ENCODE measurements at regions not wholly inside any gene's neighbourhood (a gene's known extent, or its start where the extent isn't known, plus 50 kb on each side); places are given as distances from the start of the nearest gene placed in this dataset.

GRCh38 chr2:34387536-34387935, 788.4 kb upstream of the FAM98A start:
- DNase-seq (ENCODE audit: low spot score) = no peak
- no peaks in the 10 kb centered on the region for H3K4me1 ChIP-seq (replicated peaks)
- TF ChIP-seq POLR2A (IDR thresholded peaks at IDR 0.05) = no peak
- TF ChIP-seq, protein P1, sequence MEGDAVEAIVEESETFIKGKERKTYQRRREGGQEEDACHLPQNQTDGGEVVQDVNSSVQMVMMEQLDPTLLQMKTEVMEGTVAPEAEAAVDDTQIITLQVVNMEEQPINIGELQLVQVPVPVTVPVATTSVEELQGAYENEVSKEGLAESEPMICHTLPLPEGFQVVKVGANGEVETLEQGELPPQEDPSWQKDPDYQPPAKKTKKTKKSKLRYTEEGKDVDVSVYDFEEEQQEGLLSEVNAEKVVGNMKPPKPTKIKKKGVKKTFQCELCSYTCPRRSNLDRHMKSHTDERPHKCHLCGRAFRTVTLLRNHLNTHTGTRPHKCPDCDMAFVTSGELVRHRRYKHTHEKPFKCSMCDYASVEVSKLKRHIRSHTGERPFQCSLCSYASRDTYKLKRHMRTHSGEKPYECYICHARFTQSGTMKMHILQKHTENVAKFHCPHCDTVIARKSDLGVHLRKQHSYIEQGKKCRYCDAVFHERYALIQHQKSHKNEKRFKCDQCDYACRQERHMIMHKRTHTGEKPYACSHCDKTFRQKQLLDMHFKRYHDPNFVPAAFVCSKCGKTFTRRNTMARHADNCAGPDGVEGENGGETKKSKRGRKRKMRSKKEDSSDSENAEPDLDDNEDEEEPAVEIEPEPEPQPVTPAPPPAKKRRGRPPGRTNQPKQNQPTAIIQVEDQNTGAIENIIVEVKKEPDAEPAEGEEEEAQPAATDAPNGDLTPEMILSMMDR (IDR thresholded peaks at IDR 0.05) = no peak
- no peak for TF ChIP-seq POLR2AphosphoS5 (IDR thresholded peaks at IDR 0.05)
- 81% methylated on average over 3 of the region's 3 CpGs for WGBS
- intact Hi-C loops (cut with DNase I) = no loop called here
- no peaks in the 10 kb centered on the region for H3K27me3 ChIP-seq (replicated peaks; ENCODE audit: insufficient read depth)
- no peaks in the 10 kb centered on the region for H3K36me3 ChIP-seq
- H3K4me3 ChIP-seq = no peak overlapping the region
- H3K27ac ChIP-seq = no peak overlapping the region
- H3K9me3 ChIP-seq = no peaks in the 10 kb centered on the region

- no peak overlapping the region for H3K27ac ChIP-seq
- no peaks in the 10 kb centered on the region for H3K27me3 ChIP-seq (replicated peaks; ENCODE audit: insufficient read depth)
- no peak for DNase-seq (ENCODE audit: low spot score)
- WGBS = 21% methylated on average over 2 of the region's 2 CpGs
- no peaks in the 10 kb centered on the region for H3K9me3 ChIP-seq
- TF ChIP-seq, protein P1 (IDR thresholded peaks at IDR 0.05) = no peak
- TF ChIP-seq POLR2AphosphoS5 (IDR thresholded peaks at IDR 0.05) = no peak
- TF ChIP-seq POLR2A (IDR thresholded peaks at IDR 0.05) = no peak
- no peaks in the 10 kb centered on the region for H3K4me1 ChIP-seq (replicated peaks)
- intact Hi-C loops (cut with DNase I) = no loop called here
- no peak overlapping the region for H3K4me3 ChIP-seq
- H3K36me3 ChIP-seq = no peaks in the 10 kb centered on the region
Measured at GRCh38 chr2:34379586-34379985, 780.5 kb upstream of the FAM98A start.

DNA sequence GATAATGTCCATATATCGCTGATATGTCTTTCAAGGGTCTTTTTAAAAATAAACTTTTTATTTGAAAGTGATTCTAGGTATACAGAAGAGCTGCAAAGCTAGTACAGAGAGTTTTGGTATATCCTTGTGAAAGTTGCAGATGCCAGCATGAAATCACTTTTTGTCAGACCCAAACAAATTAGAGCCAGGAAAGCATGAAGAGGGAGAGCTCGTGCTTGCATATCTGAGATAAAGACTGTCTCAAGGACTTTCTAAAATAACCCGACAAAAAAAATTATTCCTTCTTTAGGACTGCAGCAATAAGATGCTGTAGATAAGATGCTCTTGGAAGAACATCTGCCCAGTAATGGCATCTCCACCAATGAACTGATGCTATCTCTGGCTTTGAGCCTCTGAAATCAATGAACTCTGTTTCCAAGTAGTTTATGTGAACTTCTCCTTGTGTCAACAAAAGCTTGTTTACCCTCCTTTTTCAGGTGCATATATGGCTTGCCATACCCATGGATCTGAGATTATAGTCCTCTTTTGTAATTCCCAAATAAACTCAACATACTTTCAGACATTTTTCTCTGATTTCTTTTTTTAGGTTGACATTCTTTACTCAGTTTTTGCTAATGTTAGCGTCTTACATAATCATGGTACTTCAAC, 774.6 kb upstream of the FAM98A start:
- WGBS = 20% methylated on average over 4 of the region's 4 CpGs
- H3K9me3 ChIP-seq = no peaks in the 10 kb centered on the region
- no peaks in the 10 kb centered on the region for H3K27me3 ChIP-seq (replicated peaks; ENCODE audit: insufficient read depth)
- H3K4me1 ChIP-seq (replicated peaks) = no peaks in the 10 kb centered on the region
- TF ChIP-seq POLR2AphosphoS5 (IDR thresholded peaks at IDR 0.05) = no peak
- TF ChIP-seq, protein P1 (IDR thresholded peaks at IDR 0.05) = no peak
- TF ChIP-seq POLR2A (IDR thresholded peaks at IDR 0.05) = no peak
- no peak overlapping the region for H3K27ac ChIP-seq
- intact Hi-C loops (cut with DNase I) = no loop called here
- H3K36me3 ChIP-seq = no peaks in the 10 kb centered on the region
- no peak for DNase-seq (ENCODE audit: low spot score)
- no peak overlapping the region for H3K4me3 ChIP-seq

DNA sequence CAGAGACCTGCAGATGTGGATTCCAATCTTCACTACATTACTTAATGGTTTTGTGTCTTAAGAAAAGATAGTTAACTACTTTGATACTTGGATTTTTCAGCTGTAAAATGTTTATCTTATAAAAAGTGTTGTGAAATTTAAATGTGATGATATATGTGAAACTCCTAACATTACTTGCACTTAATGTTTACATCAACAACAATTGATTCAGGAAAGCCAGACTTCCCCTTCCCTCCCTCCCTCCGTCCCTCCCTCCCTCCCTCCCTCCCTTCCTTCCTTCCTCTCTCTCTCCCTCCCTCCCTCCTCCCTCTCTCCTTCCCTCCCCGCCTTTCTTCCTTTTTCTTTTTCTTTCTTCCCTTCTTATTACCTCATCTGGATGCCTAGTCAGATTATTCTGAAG, 773.9 kb upstream of the FAM98A start:
- TF ChIP-seq, protein P1 (IDR thresholded peaks at IDR 0.05) = no peak
- TF ChIP-seq POLR2AphosphoS5 (IDR thresholded peaks at IDR 0.05) (no peak), POLR2A (IDR thresholded peaks at IDR 0.05) (no peak)
- DNase-seq (ENCODE audit: low spot score) = no peak
- no peaks in the 10 kb centered on the region for H3K36me3 ChIP-seq
- H3K4me1 ChIP-seq (replicated peaks) = no peaks in the 10 kb centered on the region
- H3K27me3 ChIP-seq (replicated peaks; ENCODE audit: insufficient read depth) = no peaks in the 10 kb centered on the region
- intact Hi-C loops (cut with DNase I) = no loop called here
- no peak overlapping the region for H3K4me3 ChIP-seq
- 62% methylated on average over 2 of the region's 2 CpGs for WGBS
- no peaks in the 10 kb centered on the region for H3K9me3 ChIP-seq
- no peak overlapping the region for H3K27ac ChIP-seq

DNA sequence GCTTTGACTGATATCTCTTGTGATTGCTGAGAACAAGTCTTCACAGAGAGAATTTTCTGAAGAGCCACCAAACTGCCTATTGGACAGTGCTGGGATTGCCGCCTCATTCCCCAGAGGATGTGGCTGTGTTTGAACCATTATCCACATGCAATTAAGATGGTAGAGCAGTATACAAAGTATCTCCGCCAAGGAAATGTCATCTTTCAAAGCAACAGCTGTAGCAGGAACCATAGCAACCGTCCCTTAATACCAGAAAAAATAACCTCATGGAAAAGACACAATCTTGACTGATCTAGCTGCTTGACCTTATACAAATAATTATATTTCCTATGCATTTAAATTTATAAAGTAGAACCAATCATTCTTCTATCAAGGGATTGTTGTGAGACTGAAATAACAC, 772.6 kb upstream of the FAM98A start:
- no peak for DNase-seq (ENCODE audit: low spot score)
- intact Hi-C loops (cut with DNase I) = no loop called here
- no peaks in the 10 kb centered on the region for H3K27me3 ChIP-seq (replicated peaks; ENCODE audit: insufficient read depth)
- H3K9me3 ChIP-seq = no peaks in the 10 kb centered on the region
- no peaks in the 10 kb centered on the region for H3K36me3 ChIP-seq
- H3K27ac ChIP-seq = no peak overlapping the region
- no peak for TF ChIP-seq POLR2A (IDR thresholded peaks at IDR 0.05)
- TF ChIP-seq POLR2AphosphoS5 (IDR thresholded peaks at IDR 0.05) = no peak
- TF ChIP-seq, protein P1 (IDR thresholded peaks at IDR 0.05) = no peak
- 95% methylated on average over 3 of the region's 3 CpGs for WGBS
- H3K4me1 ChIP-seq (replicated peaks) = no peaks in the 10 kb centered on the region
- no peak overlapping the region for H3K4me3 ChIP-seq

Data from prostate gland (tissue), 2 donors.